Keratinocyte (primary cell): ENCODE measurements at regions not wholly inside any gene's neighbourhood (a gene's known extent, or its start where the extent isn't known, plus 50 kb on each side); places are given as distances from the start of the nearest gene placed in this dataset.

Source experiments
- CTCF ChIP-seq, 3 experiments: IDR thresholded peaks in 1 of 3; conservative IDR thresholded peaks in 1 of 3; optimal IDR thresholded peaks in 1 of 3; 2 replicates in 2 of 3; 3 replicates in 1 of 3; pipeline versions ENCODE3 to v1.5.1; 2011; ENCODE audit warnings: low read length in 3 of 3, mild to moderate bottlenecking in 3 of 3, moderate library complexity in 2 of 3, control low read depth in 1 of 3, inconsistent platforms in 1 of 3; ENCODE audit not compliant: insufficient read depth in 2 of 3; ENCODE audit errors: extremely low read depth in 1 of 3
- EZH2 ChIP-seq: IDR thresholded peaks from one replicate; pipeline ENCODE4 v1.6.1; 2012; ENCODE audit warnings: inconsistent platforms, mild to moderate bottlenecking, low read length, moderate library complexity

GRCh38 chr9:20225826-20226225 is 396.5 kb downstream of the MLLT3 start:
- no peak for TF ChIP-seq CTCF (optimal IDR thresholded peaks at IDR 0.05 in 1 of 3, IDR thresholded peaks at IDR 0.05 in 1 of 3, conservative IDR thresholded peaks at IDR 0.05 in 1 of 3; ENCODE audit: extremely low read depth in 1 of 3, insufficient read depth in 2 of 3, low read length in 3 of 3)
- TF ChIP-seq EZH2: no peak
